CD8-positive, alpha-beta memory T cell (primary cell): ENCODE measurements at regions not wholly inside any gene's neighbourhood (a gene's known extent, or its start where the extent isn't known, plus 50 kb on each side); places are given as distances from the start of the nearest gene placed in this dataset.

Experiments
- CTCF ChIA-PET: fragments of 350-600 bp; sonication (Branson Sonifier 250); formaldehyde crosslinking; loops from one replicate; lab custom pipeline; 2021; ENCODE audit warnings: antibody characterized with exemption; lab: Charles Lee
- POLR2A ChIA-PET: fragments of 350-600 bp; sonication (Branson Sonifier 250); formaldehyde crosslinking; loops from one replicate; lab custom pipeline; 2021; ENCODE audit warnings: antibody characterized with exemption; lab: Charles Lee
- DNase-seq, 5 donors: peaks; one replicate each; pipeline versions ENCODE4 v3.0.0 to v3.0.0-alpha.2; 2020 to 2022; ENCODE audit warnings: mixed read lengths in 1 of 5
- H3K27ac ChIP-seq: one replicate; pipeline ENCODE4 v1.7.0; 2013; ENCODE audit warnings: low read depth, mild to moderate bottlenecking, low read length, moderate library complexity
- H3K27me3 ChIP-seq: 2 replicates; pipeline ENCODE4 v1.7.0; 2013; ENCODE audit warnings: low read length, mild to moderate bottlenecking; ENCODE audit not compliant: insufficient read depth, poor library complexity, severe bottlenecking
- H3K36me3 ChIP-seq: 2 replicates; pipeline ENCODE4 v1.7.0; 2013; ENCODE audit warnings: mild to moderate bottlenecking, low read length, moderate library complexity; ENCODE audit not compliant: insufficient read depth
- H3K4me1 ChIP-seq: 2 replicates; pipeline ENCODE4 v1.7.0; 2013; ENCODE audit warnings: mild to moderate bottlenecking, low read length, moderate library complexity; ENCODE audit not compliant: insufficient read depth
- H3K4me3 ChIP-seq: 2 replicates; pipeline ENCODE4 v1.7.0; 2013; ENCODE audit warnings: mild to moderate bottlenecking, low read length
- H3K9me3 ChIP-seq: 2 replicates; pipeline ENCODE4 v1.7.0; 2013; ENCODE audit warnings: mild to moderate bottlenecking, low read length
- H3K27ac Mint-ChIP-seq, 8 donors: one replicate each; pipeline ENCODE4 v1.8.0; 2020 to 2021; ENCODE audit warnings: mixed read lengths in 8 of 8, mild to moderate bottlenecking in 6 of 8, inconsistent platforms in 3 of 8, moderate library complexity in 3 of 8
- H3K27me3 Mint-ChIP-seq, 2 donors: one replicate each; pipeline ENCODE4 v1.8.0; 2020 to 2021; ENCODE audit warnings: mixed read lengths in 2 of 2, mild to moderate bottlenecking in 1 of 2, moderate library complexity in 1 of 2
- H3K36me3 Mint-ChIP-seq, 3 donors: one replicate each; pipeline ENCODE4 v1.8.0; 2020 to 2021; ENCODE audit warnings: mixed read lengths in 3 of 3, inconsistent platforms in 1 of 3, mild to moderate bottlenecking in 1 of 3
- H3K4me1 Mint-ChIP-seq, 3 donors: one replicate each; pipeline ENCODE4 v1.8.0; 2020 to 2021; ENCODE audit warnings: mixed read lengths in 3 of 3, inconsistent platforms in 1 of 3, mild to moderate bottlenecking in 1 of 3
- H3K4me3 Mint-ChIP-seq, 7 donors: one replicate each; pipeline ENCODE4 v1.8.0; 2020 to 2021; ENCODE audit warnings: mixed read lengths in 7 of 7, mild to moderate bottlenecking in 6 of 7, moderate library complexity in 4 of 7, inconsistent platforms in 2 of 7
- H3K9me3 Mint-ChIP-seq, 5 donors: one replicate each; pipeline ENCODE4 v1.8.0; 2020 to 2022; ENCODE audit warnings: mixed read lengths in 5 of 5, mild to moderate bottlenecking in 3 of 5, moderate library complexity in 2 of 5, inconsistent platforms in 1 of 5

DNA sequence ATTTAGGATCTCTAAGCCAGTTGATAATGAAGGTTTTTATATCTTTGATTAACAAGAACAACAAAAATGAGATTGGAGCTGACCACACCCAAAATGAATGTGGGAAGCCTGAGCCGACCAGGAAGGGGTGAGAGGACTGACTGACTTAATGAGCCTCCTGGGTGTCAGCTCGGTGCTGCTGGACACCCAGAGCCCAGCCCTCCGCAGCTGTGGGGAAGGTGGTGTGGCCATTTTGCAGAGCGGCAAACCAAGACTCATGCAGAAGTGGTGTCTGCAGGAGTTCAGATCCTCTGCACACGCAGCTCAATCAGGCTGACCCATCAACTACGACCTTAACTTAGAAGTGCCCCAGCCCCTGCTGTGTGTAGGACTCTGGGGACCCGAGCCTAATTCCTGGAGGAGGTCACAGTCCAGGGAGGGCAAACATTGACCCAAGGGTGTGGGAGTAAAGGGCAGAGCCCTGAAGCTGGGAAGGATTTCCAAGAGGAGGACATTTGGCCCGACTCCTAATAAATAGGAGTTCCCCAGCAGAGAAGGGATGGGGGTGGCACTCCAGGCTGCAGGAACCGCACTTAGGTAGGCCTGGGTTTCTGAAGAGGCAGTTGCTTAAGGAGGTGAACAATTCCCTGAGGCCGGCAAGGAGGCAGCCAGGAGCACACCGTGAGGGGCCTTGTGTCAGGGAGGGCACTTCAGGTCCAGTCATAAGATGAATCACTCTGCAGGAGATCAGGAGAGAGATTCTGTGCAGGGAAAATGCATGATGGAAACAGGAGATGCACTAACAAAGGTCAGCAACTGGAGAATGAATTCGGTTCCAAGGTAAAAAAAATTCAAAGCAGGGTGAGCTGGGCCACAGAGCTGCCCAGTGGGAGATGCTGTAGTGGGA is 197.1 kb upstream of the TPM1 start:
- Mint-ChIP-seq H3K9me3 (no peaks in the 10 kb centered on the region), H3K36me3 (no peaks in the 10 kb centered on the region), H3K4me3 (no peak overlapping the region), H3K4me1 (no peaks in the 10 kb centered on the region), H3K27me3 (peaks cover 15 to 35% of the 10 kb centered on the region in 2 donors), H3K27ac (no peak overlapping the region)
- CTCF ChIA-PET = no interaction called here
- Histone ChIP-seq H3K4me3 (no peak overlapping the region), H3K27me3 (no peaks in the 10 kb centered on the region), H3K27ac (no peak overlapping the region), H3K36me3 (no peaks in the 10 kb centered on the region), H3K9me3 (no peaks in the 10 kb centered on the region), H3K4me1 (no peaks in the 10 kb centered on the region)
- POLR2A ChIA-PET = interaction anchor here (0.6 kb wide), 1 partner anchor 71 kb away, joined by 4 read pairs; no protein-coding TSS in a partner anchor
- no peak for DNase-seq

DNA sequence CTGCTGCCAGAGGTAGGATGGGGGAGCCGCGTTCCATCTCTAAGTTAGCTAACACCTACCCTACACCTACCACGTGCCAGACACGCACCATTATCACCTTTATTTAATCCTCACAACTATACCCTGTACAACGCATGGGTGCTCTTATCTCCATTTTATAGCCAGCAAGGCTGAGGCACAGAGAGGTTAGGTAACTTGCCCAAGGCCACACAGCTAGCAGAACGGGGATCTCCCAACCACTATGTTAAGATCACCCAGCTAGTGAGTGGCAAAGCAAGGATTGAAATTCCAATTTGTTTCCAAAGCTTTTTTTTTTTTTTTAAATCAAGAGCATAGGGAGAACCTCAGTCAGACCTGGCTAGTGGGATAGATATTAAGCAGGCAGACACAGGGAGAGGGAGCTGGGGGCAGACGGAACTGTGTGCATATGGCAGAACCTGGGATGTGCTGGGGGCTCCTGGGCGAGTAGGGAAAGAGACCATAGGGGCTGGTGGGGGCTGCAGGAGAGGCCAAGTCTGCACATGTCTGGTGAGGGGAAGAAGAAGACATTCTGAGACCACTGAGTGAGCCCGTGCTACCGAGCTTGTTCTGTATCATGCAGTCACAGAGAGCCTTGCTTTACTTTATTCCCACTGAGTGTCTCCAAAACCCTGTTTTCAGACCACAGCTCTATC is 196.3 kb upstream of the TPM1 start:
- H3K27me3 Mint-ChIP-seq = peaks cover 15 to 37% of the 10 kb centered on the region in 2 donors
- Histone ChIP-seq H3K4me3 (no peak overlapping the region), H3K27ac (no peak overlapping the region), H3K36me3 (no peaks in the 10 kb centered on the region), H3K9me3 (no peaks in the 10 kb centered on the region), H3K4me1 (no peaks in the 10 kb centered on the region), H3K27me3 (no peaks in the 10 kb centered on the region)
- ChIA-PET POLR2A (interaction anchor here (0.6 kb wide), 1 partner anchor 72 kb away, joined by 4 read pairs; no protein-coding TSS in a partner anchor), CTCF (no interaction called here)
- no peak overlapping the region for H3K4me3 Mint-ChIP-seq
- H3K9me3 Mint-ChIP-seq = no peaks in the 10 kb centered on the region
- H3K27ac Mint-ChIP-seq = peak overlapping the region in 1 of 8 donors; percentile 92
- H3K4me1 Mint-ChIP-seq = no peaks in the 10 kb centered on the region
- DNase-seq = no peak
- H3K36me3 Mint-ChIP-seq = no peaks in the 10 kb centered on the region

DNA sequence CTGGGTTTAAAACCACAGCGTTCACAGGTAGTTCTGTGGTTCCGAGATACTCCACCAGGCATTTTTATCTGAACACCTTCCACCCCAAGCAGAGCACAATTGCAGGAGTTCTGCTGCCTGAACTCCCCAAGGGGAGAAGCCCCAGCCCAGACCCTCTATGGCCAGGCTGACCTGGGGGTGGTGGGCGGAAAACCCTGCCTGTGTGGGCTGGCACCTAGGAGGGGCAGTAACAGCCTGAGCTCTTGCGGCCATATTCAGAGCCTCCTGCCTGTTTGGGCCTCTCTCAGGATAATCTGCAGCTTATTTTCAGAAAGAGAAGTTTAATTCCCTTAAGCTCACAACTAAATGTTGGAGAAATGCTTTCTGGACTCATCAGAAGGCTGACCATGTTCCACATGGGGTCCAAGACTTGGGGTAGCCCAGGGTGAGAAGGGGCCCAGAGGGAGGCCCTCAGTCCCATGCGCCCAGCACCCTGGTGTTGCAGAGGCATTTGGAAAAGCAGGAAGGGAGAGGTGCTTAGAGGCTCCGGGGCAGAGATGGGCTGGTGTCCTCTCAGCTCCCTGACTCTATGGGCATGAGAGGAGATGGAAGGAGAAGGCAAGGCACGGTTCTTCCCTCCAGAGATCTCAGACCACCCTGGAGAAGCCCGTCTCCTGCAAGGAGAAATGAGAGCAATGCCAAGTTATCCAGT is 195.6 kb upstream of the TPM1 start:
- Histone ChIP-seq H3K9me3 (no peaks in the 10 kb centered on the region), H3K36me3 (no peaks in the 10 kb centered on the region), H3K27me3 (no peaks in the 10 kb centered on the region), H3K4me3 (no peak overlapping the region), H3K27ac (no peak overlapping the region), H3K4me1 (no peaks in the 10 kb centered on the region)
- peaks cover 15 to 33% of the 10 kb centered on the region in 2 donors for H3K27me3 Mint-ChIP-seq
- no peak for DNase-seq
- CTCF ChIA-PET = no interaction called here
- H3K4me3 Mint-ChIP-seq = no peak overlapping the region
- no peaks in the 10 kb centered on the region for H3K4me1 Mint-ChIP-seq
- no peaks in the 10 kb centered on the region for H3K9me3 Mint-ChIP-seq
- H3K27ac Mint-ChIP-seq = no peak overlapping the region
- POLR2A ChIA-PET = no interaction called here
- H3K36me3 Mint-ChIP-seq = no peaks in the 10 kb centered on the region

DNA sequence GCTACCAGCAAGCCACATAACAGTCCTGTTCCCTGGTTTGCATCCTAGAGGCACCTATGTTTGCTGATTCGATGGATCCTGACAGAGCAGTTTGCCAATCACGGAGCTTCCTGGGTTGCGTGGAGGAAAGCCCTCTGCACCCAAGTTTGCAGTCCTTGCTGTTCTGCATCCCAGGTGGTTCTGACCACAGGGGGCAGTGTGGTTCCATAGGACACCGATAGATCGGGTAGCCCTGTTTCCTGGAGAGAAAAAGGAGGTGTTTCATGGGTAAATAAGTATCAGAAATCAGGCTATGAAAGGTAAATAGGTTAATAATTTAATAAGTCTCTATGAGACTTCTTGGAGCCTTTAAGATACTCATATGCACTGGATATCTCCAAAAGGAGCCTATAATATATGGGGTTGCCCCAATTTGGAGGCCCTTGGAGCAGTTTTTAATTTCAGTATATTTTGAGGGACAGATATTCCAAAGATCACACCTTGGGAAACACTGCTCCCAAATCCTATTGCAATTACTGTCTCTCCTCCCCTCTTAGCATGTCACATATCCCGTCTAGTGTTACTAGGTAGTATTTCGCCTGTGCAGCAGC is 194.6 kb upstream of the TPM1 start:
- peak in 3 of 5 donors; percentile 4 to 24 (median 17) for DNase-seq

DNA sequence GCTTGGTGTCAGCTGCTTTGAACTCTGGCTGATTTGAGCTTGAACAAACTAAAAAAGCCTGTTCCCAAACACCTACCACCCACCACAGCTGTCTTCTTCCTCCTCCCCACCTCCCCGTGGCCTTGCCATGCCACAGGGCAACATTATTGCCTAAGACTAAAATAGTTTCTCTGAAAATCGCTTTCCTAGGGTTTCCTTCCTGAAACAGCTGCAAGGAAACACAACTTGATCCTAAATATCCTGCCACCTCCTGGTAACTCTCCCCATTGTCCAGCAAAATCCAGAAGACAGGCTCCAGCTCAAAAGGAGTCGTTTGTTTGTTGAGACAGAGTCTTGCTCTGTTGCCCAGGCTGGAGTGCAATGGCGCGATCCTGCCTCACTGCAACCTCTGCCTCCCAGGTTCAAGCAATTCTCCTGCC is 193.9 kb upstream of the TPM1 start:
- ChIA-PET CTCF (no interaction called here), POLR2A (no interaction called here)
- no peaks in the 10 kb centered on the region for H3K9me3 Mint-ChIP-seq
- H3K36me3 Mint-ChIP-seq = no peaks in the 10 kb centered on the region
- no peaks in the 10 kb centered on the region for H3K36me3 ChIP-seq
- no peaks in the 10 kb centered on the region for H3K27me3 ChIP-seq
- no peaks in the 10 kb centered on the region for H3K9me3 ChIP-seq
- H3K4me1 ChIP-seq = no peaks in the 10 kb centered on the region
- no peak for DNase-seq
- no peak overlapping the region for H3K4me3 Mint-ChIP-seq
- no peak overlapping the region for H3K27ac ChIP-seq
- H3K4me3 ChIP-seq = no peak overlapping the region
- peak overlapping the region in 2 of 8 donors; percentile 19 to 61 for H3K27ac Mint-ChIP-seq
- peaks cover 17 to 34% of the 10 kb centered on the region in 2 donors for H3K27me3 Mint-ChIP-seq
- no peaks in the 10 kb centered on the region for H3K4me1 Mint-ChIP-seq

More for the DNA sequence above, 194.6 kb upstream of the TPM1 start:
- no peaks in the 10 kb centered on the region for H3K27me3 ChIP-seq
- Mint-ChIP-seq H3K4me1 (no peaks in the 10 kb centered on the region), H3K4me3 (no peak overlapping the region), H3K27ac (no peak overlapping the region), H3K27me3 (peaks cover 17 to 32% of the 10 kb centered on the region in 2 donors), H3K9me3 (no peaks in the 10 kb centered on the region), H3K36me3 (no peaks in the 10 kb centered on the region)
- ChIA-PET POLR2A (no interaction called here), CTCF (no interaction called here)
- no peak overlapping the region for H3K27ac ChIP-seq
- H3K36me3 ChIP-seq = no peaks in the 10 kb centered on the region
- no peaks in the 10 kb centered on the region for H3K4me1 ChIP-seq
- H3K4me3 ChIP-seq = no peak overlapping the region
- no peaks in the 10 kb centered on the region for H3K9me3 ChIP-seq

DNA sequence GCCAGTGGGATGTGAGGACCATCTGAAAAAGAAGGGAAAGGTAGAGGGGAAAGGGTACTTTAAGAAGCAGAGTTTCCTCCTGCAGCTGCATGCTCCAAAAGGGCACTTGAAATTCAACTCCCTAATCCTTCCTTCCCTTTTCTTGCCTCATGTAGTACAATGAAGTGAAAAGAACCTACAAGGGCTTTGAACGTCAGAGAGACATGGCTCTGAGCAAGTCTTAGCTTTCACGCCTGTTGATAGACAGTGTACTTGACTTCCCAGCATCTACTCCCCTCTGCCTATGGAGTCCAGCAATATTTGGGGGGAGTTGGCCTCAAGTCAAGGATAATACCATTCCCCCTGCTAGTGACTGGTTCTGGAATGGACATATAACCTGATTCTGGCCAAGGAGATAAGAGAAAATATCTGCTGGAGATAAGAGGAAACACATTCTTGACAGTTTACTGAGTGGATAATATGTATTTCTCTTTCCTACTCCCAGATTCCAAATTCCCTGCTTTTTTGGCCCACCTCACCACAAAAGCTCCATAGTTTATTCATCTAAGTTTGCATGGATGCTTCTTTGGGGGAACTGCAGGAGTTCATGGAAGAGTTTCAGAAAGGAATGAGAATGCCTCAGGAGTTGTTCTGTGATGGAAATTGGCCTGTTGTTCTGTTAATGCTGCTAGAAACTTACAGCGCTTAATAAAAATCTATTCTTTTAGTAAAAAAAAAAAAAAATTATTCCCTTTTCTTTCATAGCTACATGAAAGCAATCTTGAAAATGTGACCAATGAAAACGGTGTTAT is 193.0 kb upstream of the TPM1 start:
- Mint-ChIP-seq H3K9me3 (no peaks in the 10 kb centered on the region), H3K27ac (no peak overlapping the region), H3K36me3 (no peaks in the 10 kb centered on the region), H3K27me3 (peaks cover 17 to 31% of the 10 kb centered on the region in 2 donors), H3K4me1 (no peaks in the 10 kb centered on the region), H3K4me3 (no peak overlapping the region)
- Histone ChIP-seq H3K27me3 (no peaks in the 10 kb centered on the region), H3K36me3 (no peaks in the 10 kb centered on the region), H3K27ac (no peak overlapping the region), H3K4me1 (no peaks in the 10 kb centered on the region), H3K9me3 (no peaks in the 10 kb centered on the region), H3K4me3 (no peak overlapping the region)
- ChIA-PET CTCF (no interaction called here), POLR2A (no interaction called here)
- no peak for DNase-seq

DNA sequence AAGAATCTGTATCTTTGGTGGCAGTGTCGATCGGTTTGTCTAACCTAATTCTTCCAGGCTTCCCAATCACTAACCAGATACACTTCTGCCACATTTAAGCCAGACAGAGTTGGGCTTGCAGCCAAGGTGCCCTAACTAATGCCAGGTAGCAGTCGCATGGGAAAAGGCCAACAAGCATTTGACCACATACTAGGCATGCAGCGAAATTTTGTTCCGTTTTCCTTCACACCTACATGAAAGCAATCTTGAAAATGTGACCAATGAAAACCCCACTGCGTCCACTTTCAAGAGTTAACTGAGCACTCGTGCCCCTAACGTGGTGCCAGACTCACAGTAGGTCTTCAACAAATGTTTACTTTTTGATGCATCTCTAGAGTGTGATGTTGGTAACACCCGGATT is 192.2 kb upstream of the TPM1 start:
- no peaks in the 10 kb centered on the region for H3K9me3 ChIP-seq

More for the DNA sequence above, 192.2 kb upstream of the TPM1 start:
- Histone ChIP-seq H3K4me3 (no peak overlapping the region), H3K4me1 (no peaks in the 10 kb centered on the region), H3K36me3 (no peaks in the 10 kb centered on the region), H3K27ac (no peak overlapping the region), H3K27me3 (no peaks in the 10 kb centered on the region)
- Mint-ChIP-seq H3K27ac (no peak overlapping the region), H3K9me3 (no peaks in the 10 kb centered on the region), H3K4me3 (no peak overlapping the region), H3K27me3 (peaks cover 17 to 33% of the 10 kb centered on the region in 2 donors), H3K4me1 (no peaks in the 10 kb centered on the region), H3K36me3 (no peaks in the 10 kb centered on the region)
- POLR2A ChIA-PET = no interaction called here
- CTCF ChIA-PET = no interaction called here
- DNase-seq = no peak
